Transverse colon (tissue), 4 donors: ENCODE measurements at regions not wholly inside any gene's neighbourhood (a gene's known extent, or its start where the extent isn't known, plus 50 kb on each side); places are given as distances from the start of the nearest gene placed in this dataset.

Experiments
- DNase-seq: peaks from one replicate; pipeline ENCODE4 v3.0.0-alpha.2; 2019
- H3K27ac ChIP-seq, 4 donors: fragments of 200-600 bp; sonication (generic); 2 replicates each; pipeline ENCODE4 v1.5.1; 2016 to 2018; ENCODE audit warnings: inconsistent platforms in 4 of 4
- H3K27me3 ChIP-seq: fragments of 200-600 bp; sonication (generic); 2 replicates; pipeline ENCODE4 v1.5.1; 2017; ENCODE audit warnings: inconsistent platforms
- H3K36me3 ChIP-seq, 4 donors: fragments of 200-600 bp; sonication (generic); 2 replicates each; pipeline ENCODE4 v1.5.1; 2017 to 2019; ENCODE audit warnings: inconsistent platforms in 4 of 4
- H3K4me1 ChIP-seq, 4 donors: fragments of 200-600 bp; sonication (generic); 2 replicates each; pipeline ENCODE4 v1.5.1; 2017 to 2020; ENCODE audit warnings: inconsistent platforms in 4 of 4
- H3K4me3 ChIP-seq, 4 donors: fragments of 200-600 bp; sonication (generic); 1 replicate in 1 of 4; 2 replicates in 3 of 4; pipeline versions ENCODE4 v1.5.1 to v1.6.1; 2017 to 2019; ENCODE audit warnings: inconsistent platforms in 4 of 4
- H3K9me3 ChIP-seq, 2 donors: fragments of 200-600 bp; sonication (generic); 2 replicates each; pipeline ENCODE4 v1.5.1; 2017 to 2019; ENCODE audit warnings: inconsistent platforms in 2 of 2
- CTCF ChIP-seq, 5 experiments: fragments of 200-600 bp in 3 of 5; fragments of 450-650 bp in 2 of 5; sonication (generic) in 3 of 5; IDR thresholded peaks; 1 replicate in 2 of 5; 2 replicates in 3 of 5; pipeline ENCODE4 v1.5.1; 2016 to 2017; ENCODE audit warnings: antibody characterized with exemption in 5 of 5, inconsistent platforms in 3 of 5, mild to moderate bottlenecking in 2 of 5, moderate library complexity in 1 of 5
- EP300 ChIP-seq: sonication (generic); formaldehyde crosslinking; IDR thresholded peaks from one replicate; pipeline ENCODE4 v1.6.1; 2017; ENCODE audit warnings: antibody characterized with exemption, low read depth
- POLR2A ChIP-seq: fragments of 450-650 bp; IDR thresholded peaks from one replicate; pipeline ENCODE4 v1.6.1; 2016; ENCODE audit warnings: antibody characterized with exemption, mild to moderate bottlenecking, moderate library complexity
- POLR2AphosphoS5 ChIP-seq, 3 donors: sonication (generic); formaldehyde crosslinking; IDR thresholded peaks; one replicate each; pipeline ENCODE4 v1.6.1; 2016; ENCODE audit warnings: antibody characterized with exemption in 3 of 3
- WGBS, 2 donors: methylation state at CpG; one replicate each; pipeline ENCODE4 v1.1.5; 2018; ENCODE audit warnings: low coverage in 1 of 2; 5-methylcytosine and 5-hydroxymethylcytosine counted together
- in situ Hi-C, 4 donors: fragments of 200-750 bp; cut with MboI; loops; one replicate each; pipeline versions ENCODE4 v1.15.0 to v1.15.1; 2017; ENCODE audit warnings: low sequenced_read_pairs in 3 of 4, low pct_ligation_motif_present in 1 of 4, low pct_unique_long_range_greater_than_20kb in 1 of 4
- intact Hi-C: fragments of 100-400 bp; cut with DNase I; formaldehyde crosslinking; loops from one replicate; pipeline ENCODE4 v1.15.1; 2023; ENCODE audit warnings: low total_unique reads

- Histone ChIP-seq H3K9me3 (no peaks in the 10 kb centered on the region), H3K27ac (no peak overlapping the region), H3K36me3 (no peaks in the 10 kb centered on the region), H3K27me3 (no peaks in the 10 kb centered on the region), H3K4me1 (no peaks in the 10 kb centered on the region), H3K4me3 (no peak overlapping the region)
- in situ Hi-C loops (no loop called here), intact Hi-C loops (no loop called here)
- DNase-seq, result no peak
- WGBS, 2 donors, result 76 to 81% methylated on average over 7 of the region's 7 CpGs
- TF ChIP-seq POLR2A, result no peak
- no peak for TF ChIP-seq POLR2AphosphoS5 (IDR thresholded peaks at IDR 0.05)
- no peak for TF ChIP-seq EP300
- no peak for TF ChIP-seq CTCF (IDR thresholded peaks at IDR 0.05)
Observed at GRCh38 chr13:109387471-109387870, 398.9 kb downstream of the IRS2 start.

GRCh38 chr13:109385242-109385560 lies 401.2 kb downstream of the IRS2 start:
- 80% methylated on average over 3 to 7 of the region's 7 CpGs for WGBS, 2 donors
- intact Hi-C loops (no loop called here), in situ Hi-C loops (no loop called here)
- Histone ChIP-seq H3K36me3 (no peaks in the 10 kb centered on the region), H3K9me3 (no peaks in the 10 kb centered on the region), H3K27me3 (no peaks in the 10 kb centered on the region), H3K4me3 (no peak overlapping the region), H3K27ac (no peak overlapping the region), H3K4me1 (no peaks in the 10 kb centered on the region)
- no peak for TF ChIP-seq POLR2A
- TF ChIP-seq EP300, result no peak
- no peak for TF ChIP-seq CTCF (IDR thresholded peaks at IDR 0.05)
- no peak for TF ChIP-seq POLR2AphosphoS5 (IDR thresholded peaks at IDR 0.05)
- no peak for DNase-seq

GRCh38 chr13:109384491-109385241 lies 401.7 kb downstream of the IRS2 start:
- Histone ChIP-seq H3K4me1 (no peaks in the 10 kb centered on the region), H3K27me3 (no peaks in the 10 kb centered on the region), H3K36me3 (no peaks in the 10 kb centered on the region), H3K4me3 (no peak overlapping the region), H3K9me3 (no peaks in the 10 kb centered on the region), H3K27ac (no peak overlapping the region)
- no peak for DNase-seq
- intact Hi-C loops (no loop called here), in situ Hi-C loops (no loop called here)
- TF ChIP-seq CTCF (IDR thresholded peaks at IDR 0.05) (no peak), EP300 (no peak), POLR2A (no peak), POLR2AphosphoS5 (IDR thresholded peaks at IDR 0.05) (no peak)
- 64 to 71% methylated on average over 3 to 7 of the region's 7 CpGs for WGBS, 2 donors

GRCh38 chr13:109383683-109384082 lies 402.7 kb downstream of the IRS2 start:
- in situ Hi-C loops, result no loop called here
- H3K36me3 ChIP-seq, result no peaks in the 10 kb centered on the region
- no peaks in the 10 kb centered on the region for H3K9me3 ChIP-seq
- 50 to 84% methylated on average over 1 of the region's 1 CpG for WGBS, 2 donors
- no peak overlapping the region for H3K27ac ChIP-seq
- intact Hi-C loops, result no loop called here
- H3K27me3 ChIP-seq, result no peaks in the 10 kb centered on the region
- no peak for DNase-seq
- no peaks in the 10 kb centered on the region for H3K4me1 ChIP-seq
- TF ChIP-seq CTCF (IDR thresholded peaks at IDR 0.05) (no peak), EP300 (no peak), POLR2A (no peak), POLR2AphosphoS5 (IDR thresholded peaks at IDR 0.05) (no peak)
- no peak overlapping the region for H3K4me3 ChIP-seq
